ENCODE measurements at regions not wholly inside any gene's neighbourhood (a gene's known extent, or its start where the extent isn't known, plus 50 kb on each side); places are given as distances from the start of the nearest gene placed in this dataset.
"Not testable (repeated sequence)": the region's sequence is repeated elsewhere in the genome, so short reads cannot be mapped to it uniquely, and the experiment has no call there.

- no peak for TF ChIP-seq MAX (IDR thresholded peaks at IDR 0.05; ENCODE audit: low read depth, low read length)
- no peak for TF ChIP-seq MYC (IDR thresholded peaks at IDR 0.05; ENCODE audit: low read depth, low read length)
- no peak for TF ChIP-seq CTCF (IDR thresholded peaks at IDR 0.05; ENCODE audit: low read depth, low read length)
- no peak for TF ChIP-seq POLR2A (IDR thresholded peaks at IDR 0.05; ENCODE audit: extremely low read depth, insufficient read length)
- no peak overlapping the region for H3K4me3 ChIP-seq (ENCODE audit: low read depth, low read length)
- DNase-seq (ENCODE audit: low read depth) = no peak
Measured at GRCh38 chr6:141884850-141885249, 247.9 kb upstream of the GJE1 start.

GRCh38 chr6:141878686-141879085, 254.0 kb upstream of the GJE1 start:
- H3K4me3 ChIP-seq (ENCODE audit: low read depth, low read length) = no peak overlapping the region
- TF ChIP-seq CTCF (IDR thresholded peaks at IDR 0.05; ENCODE audit: low read depth, low read length) (no peak), POLR2A (IDR thresholded peaks at IDR 0.05; ENCODE audit: extremely low read depth, insufficient read length) (no peak), MAX (IDR thresholded peaks at IDR 0.05; ENCODE audit: low read depth, low read length) (no peak), MYC (IDR thresholded peaks at IDR 0.05; ENCODE audit: low read depth, low read length) (no peak)
- peak; percentile 6 for DNase-seq (ENCODE audit: low read depth)

GRCh38 chr6:141877275-141877983, 255.3 kb upstream of the GJE1 start:
- TF ChIP-seq MAX (IDR thresholded peaks at IDR 0.05; ENCODE audit: low read depth, low read length) (no peak), MYC (IDR thresholded peaks at IDR 0.05; ENCODE audit: low read depth, low read length) (no peak), CTCF (IDR thresholded peaks at IDR 0.05; ENCODE audit: low read depth, low read length) (no peak), POLR2A (IDR thresholded peaks at IDR 0.05; ENCODE audit: extremely low read depth, insufficient read length) (no peak)
- H3K4me3 ChIP-seq (ENCODE audit: low read depth, low read length) = no peak overlapping the region
- DNase-seq (ENCODE audit: low read depth) = no peak

GRCh38 chr6:141874930-141875602, 257.7 kb upstream of the GJE1 start:
- DNase-seq (ENCODE audit: low read depth) = peak; percentile 86
- H3K4me3 ChIP-seq (ENCODE audit: low read depth, low read length) = peak overlapping the region; percentile 30
- TF ChIP-seq MYC (IDR thresholded peaks at IDR 0.05; ENCODE audit: low read depth, low read length) = peak; percentile 62; the same call in 1 of the 2 replicates
- TF ChIP-seq POLR2A (IDR thresholded peaks at IDR 0.05; ENCODE audit: extremely low read depth, insufficient read length) = no peak

- not testable (repeated sequence) for H3K4me3 ChIP-seq (ENCODE audit: low read depth, low read length)
Measured at GRCh38 chr6:141869509-141869908, 263.2 kb upstream of the GJE1 start.

GRCh38 chr6:141867767-141868166, 265.0 kb upstream of the GJE1 start:
- TF ChIP-seq CTCF (IDR thresholded peaks at IDR 0.05; ENCODE audit: low read depth, low read length) = no peak
- TF ChIP-seq MYC (IDR thresholded peaks at IDR 0.05; ENCODE audit: low read depth, low read length) = no peak
- no peak for TF ChIP-seq POLR2A (IDR thresholded peaks at IDR 0.05; ENCODE audit: extremely low read depth, insufficient read length)
- TF ChIP-seq MAX (IDR thresholded peaks at IDR 0.05; ENCODE audit: low read depth, low read length) = no peak
- DNase-seq (ENCODE audit: low read depth) = no peak
- no peak overlapping the region for H3K4me3 ChIP-seq (ENCODE audit: low read depth, low read length)

More at GRCh38 chr6:141869509-141869908, 263.2 kb upstream of the GJE1 start:
- DNase-seq (ENCODE audit: low read depth) = not testable (repeated sequence)
